Upper lobe of left lung (tissue), 6 donors: ENCODE measurements at regions not wholly inside any gene's neighbourhood (a gene's known extent, or its start where the extent isn't known, plus 50 kb on each side); places are given as distances from the start of the nearest gene placed in this dataset.

Source experiments
- ATAC-seq, 2 donors: fragments of 200-7000 bp; cut with Tn5 transposase; one replicate each; pipeline ENCODE4 v1.9.1; 2022; ENCODE audit warnings: mild to moderate bottlenecking in 2 of 2, moderate library complexity in 2 of 2; ENCODE audit not compliant: low FRiP score in 2 of 2
- DNase-seq, 2 donors: peaks; one replicate each; pipeline ENCODE4 v3.0.0-alpha.2; 2019 to 2020
- H3K27ac ChIP-seq, 4 donors: fragments of 200-600 bp; sonication (generic); one replicate each; pipeline ENCODE4 v1.5.1; 2016 to 2019
- H3K27me3 ChIP-seq, 4 donors: fragments of 200-600 bp; sonication (generic); one replicate each; pipeline ENCODE4 v1.5.1; 2017 to 2019
- H3K36me3 ChIP-seq, 4 donors: fragments of 200-600 bp; sonication (generic); one replicate each; pipeline ENCODE4 v1.5.1; 2016 to 2019
- H3K4me1 ChIP-seq, 4 donors: fragments of 200-600 bp; sonication (generic); one replicate each; pipeline ENCODE4 v1.5.1; 2018 to 2019
- H3K4me3 ChIP-seq, 4 donors: fragments of 200-600 bp; sonication (generic); one replicate each; pipeline ENCODE4 v1.5.1; 2017 to 2019; ENCODE audit warnings: mild to moderate bottlenecking in 2 of 4, moderate library complexity in 1 of 4
- H3K9me3 ChIP-seq, 4 donors: fragments of 200-600 bp; sonication (generic); one replicate each; pipeline ENCODE4 v1.5.1; 2018 to 2019
- EP300 ChIP-seq, 4 donors: sonication (generic); formaldehyde crosslinking; IDR thresholded peaks; one replicate each; pipeline ENCODE4 v1.5.1; 2017; ENCODE audit warnings: antibody characterized with exemption in 4 of 4, control low read depth in 2 of 4
- POLR2A ChIP-seq, 4 donors: fragments of 450-650 bp; IDR thresholded peaks; one replicate each; pipeline ENCODE4 v1.5.1; 2016 to 2017; ENCODE audit warnings: antibody characterized with exemption in 4 of 4, mild to moderate bottlenecking in 2 of 4
- POLR2AphosphoS5 ChIP-seq, 2 donors: sonication (generic); formaldehyde crosslinking; IDR thresholded peaks; one replicate each; pipeline ENCODE4 v1.5.1; 2017; ENCODE audit warnings: antibody characterized with exemption in 2 of 2
- WGBS, 2 donors: methylation state at CpG; one replicate each; pipeline ENCODE4 v1.1.5; 2017 to 2018; 5-methylcytosine and 5-hydroxymethylcytosine counted together
- TF ChIP-seq, protein P1 (sequence below), 6 experiments: fragments of 450-650 bp in 4 of 6; fragments of 200-600 bp in 2 of 6; sonication (generic) in 2 of 6; IDR thresholded peaks; one replicate each; pipeline ENCODE4 v1.5.1; 2016 to 2019; ENCODE audit warnings: antibody characterized with exemption in 6 of 6
- donor health status: DM: no; HTN: no; CAD: no; lungs with moderate emphysema.
- donor health status: DM: no; HTN: yes; CAD: no; lungs with severe emphysema.

GRCh38 chr1:65717815-65718454 is 74.8 kb upstream of the PDE4B start:
- H3K4me1 ChIP-seq: no peaks in the 10 kb centered on the region
- no peak overlapping the region for H3K27ac ChIP-seq
- DNase-seq (no peak), ATAC-seq (no peak)
- H3K36me3 ChIP-seq: no peaks in the 10 kb centered on the region
- no peak for TF ChIP-seq EP300 (IDR thresholded peaks at IDR 0.05)
- no peak for TF ChIP-seq POLR2A (IDR thresholded peaks at IDR 0.05)
- TF ChIP-seq, protein P1, sequence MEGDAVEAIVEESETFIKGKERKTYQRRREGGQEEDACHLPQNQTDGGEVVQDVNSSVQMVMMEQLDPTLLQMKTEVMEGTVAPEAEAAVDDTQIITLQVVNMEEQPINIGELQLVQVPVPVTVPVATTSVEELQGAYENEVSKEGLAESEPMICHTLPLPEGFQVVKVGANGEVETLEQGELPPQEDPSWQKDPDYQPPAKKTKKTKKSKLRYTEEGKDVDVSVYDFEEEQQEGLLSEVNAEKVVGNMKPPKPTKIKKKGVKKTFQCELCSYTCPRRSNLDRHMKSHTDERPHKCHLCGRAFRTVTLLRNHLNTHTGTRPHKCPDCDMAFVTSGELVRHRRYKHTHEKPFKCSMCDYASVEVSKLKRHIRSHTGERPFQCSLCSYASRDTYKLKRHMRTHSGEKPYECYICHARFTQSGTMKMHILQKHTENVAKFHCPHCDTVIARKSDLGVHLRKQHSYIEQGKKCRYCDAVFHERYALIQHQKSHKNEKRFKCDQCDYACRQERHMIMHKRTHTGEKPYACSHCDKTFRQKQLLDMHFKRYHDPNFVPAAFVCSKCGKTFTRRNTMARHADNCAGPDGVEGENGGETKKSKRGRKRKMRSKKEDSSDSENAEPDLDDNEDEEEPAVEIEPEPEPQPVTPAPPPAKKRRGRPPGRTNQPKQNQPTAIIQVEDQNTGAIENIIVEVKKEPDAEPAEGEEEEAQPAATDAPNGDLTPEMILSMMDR (IDR thresholded peaks at IDR 0.05): no peak
- TF ChIP-seq POLR2AphosphoS5 (IDR thresholded peaks at IDR 0.05): no peak
- H3K9me3 ChIP-seq: no peaks in the 10 kb centered on the region
- H3K4me3 ChIP-seq: no peak overlapping the region
- 98 to 100% methylated on average over 3 of the region's 3 CpGs for WGBS, 2 donors
- H3K27me3 ChIP-seq: no peaks in the 10 kb centered on the region

DNA sequence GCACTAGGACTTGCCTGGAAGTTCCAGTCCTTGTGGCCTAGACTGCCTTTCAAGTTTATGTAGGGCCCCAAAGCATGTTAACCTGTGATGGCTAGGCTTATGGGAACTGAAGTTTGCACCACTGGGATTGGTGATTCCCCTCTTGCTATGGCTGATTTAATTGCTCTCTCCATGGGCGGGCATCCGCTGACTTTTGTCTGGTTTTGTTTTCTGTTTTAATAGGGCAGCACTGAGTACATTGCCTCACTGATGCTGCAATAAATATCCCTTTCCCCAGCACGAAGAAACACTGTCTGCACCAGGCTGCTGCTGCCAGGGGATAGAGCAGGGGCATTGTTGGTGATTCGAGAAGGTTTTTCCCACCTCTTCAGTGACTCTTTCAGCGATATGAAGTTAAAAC is 73.3 kb upstream of the PDE4B start:
- Histone ChIP-seq H3K4me3 (no peak overlapping the region), H3K9me3 (no peaks in the 10 kb centered on the region), H3K27me3 (no peaks in the 10 kb centered on the region), H3K4me1 (no peaks in the 10 kb centered on the region), H3K27ac (no peak overlapping the region), H3K36me3 (no peaks in the 10 kb centered on the region)
- WGBS, 2 donors: 77 to 87% methylated on average over 5 of the region's 5 CpGs
- no peak for TF ChIP-seq EP300 (IDR thresholded peaks at IDR 0.05)
- TF ChIP-seq, protein P1 (IDR thresholded peaks at IDR 0.05): no peak
- TF ChIP-seq POLR2A (IDR thresholded peaks at IDR 0.05): no peak
- no peak for TF ChIP-seq POLR2AphosphoS5 (IDR thresholded peaks at IDR 0.05)
- DNase-seq (no peak), ATAC-seq (no peak)

DNA sequence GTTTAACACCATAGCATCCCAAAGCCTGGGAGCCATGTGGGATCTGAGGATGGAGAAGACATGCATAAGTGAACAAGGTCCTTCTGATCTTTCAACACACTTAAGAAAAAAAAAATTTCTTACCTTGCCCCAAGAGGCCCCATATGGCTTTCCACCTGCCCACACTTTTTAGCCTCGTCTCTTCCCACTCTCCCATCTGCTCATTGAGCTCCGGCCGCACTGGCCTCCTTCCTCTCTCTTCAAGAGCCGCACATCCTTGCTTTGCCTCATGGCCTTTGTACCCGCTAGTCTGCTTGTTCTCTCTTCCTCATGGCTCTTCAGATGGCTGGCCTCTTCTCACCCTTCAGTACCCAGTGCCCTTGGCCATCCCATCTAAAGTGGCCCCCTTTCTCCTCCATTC is 70.2 kb upstream of the PDE4B start:
- Histone ChIP-seq H3K36me3 (no peaks in the 10 kb centered on the region), H3K4me3 (no peak overlapping the region), H3K9me3 (no peaks in the 10 kb centered on the region), H3K27ac (no peak overlapping the region), H3K4me1 (no peaks in the 10 kb centered on the region), H3K27me3 (no peaks in the 10 kb centered on the region)
- no peak for ATAC-seq
- TF ChIP-seq, protein P1 (IDR thresholded peaks at IDR 0.05): no peak
- TF ChIP-seq EP300 (IDR thresholded peaks at IDR 0.05): no peak
- TF ChIP-seq POLR2A (IDR thresholded peaks at IDR 0.05): no peak
- no peak for TF ChIP-seq POLR2AphosphoS5 (IDR thresholded peaks at IDR 0.05)
- DNase-seq: no peak
- 93 to 94% methylated on average over 5 of the region's 5 CpGs for WGBS, 2 donors

DNA sequence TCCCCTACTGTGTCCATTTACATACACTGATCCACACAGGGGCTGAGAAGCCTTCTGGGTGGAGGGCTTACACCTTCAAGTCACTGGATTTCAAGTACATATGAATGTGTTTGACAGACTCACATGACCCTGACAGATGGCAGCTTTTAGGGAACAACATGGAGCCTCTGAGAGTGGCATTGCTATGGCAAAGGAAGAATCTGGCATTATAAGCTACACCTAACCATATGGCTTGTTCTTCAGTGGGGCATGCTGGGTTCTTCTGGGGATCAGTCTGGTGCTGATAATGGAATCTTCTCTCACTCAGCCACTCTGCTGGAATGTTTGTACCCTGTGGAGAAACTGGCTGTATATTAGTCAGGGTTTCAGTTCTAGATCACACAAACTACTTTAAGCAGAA is 68.5 kb upstream of the PDE4B start:
- no peak for DNase-seq
- ATAC-seq: no peak
- no peak overlapping the region for H3K4me3 ChIP-seq

More for the DNA sequence above, 68.5 kb upstream of the PDE4B start:
- no peak for TF ChIP-seq EP300 (IDR thresholded peaks at IDR 0.05)
- TF ChIP-seq, protein P1 (IDR thresholded peaks at IDR 0.05): no peak
- TF ChIP-seq POLR2A (IDR thresholded peaks at IDR 0.05): no peak
- no peak for TF ChIP-seq POLR2AphosphoS5 (IDR thresholded peaks at IDR 0.05)
- Histone ChIP-seq H3K27me3 (no peaks in the 10 kb centered on the region), H3K9me3 (no peaks in the 10 kb centered on the region), H3K27ac (no peak overlapping the region), H3K36me3 (no peaks in the 10 kb centered on the region), H3K4me1 (no peaks in the 10 kb centered on the region)
